PC-3 (cell line): ENCODE measurements at regions not wholly inside any gene's neighbourhood (a gene's known extent, or its start where the extent isn't known, plus 50 kb on each side); places are given as distances from the start of the nearest gene placed in this dataset.
"Not testable (repeated sequence)": the region's sequence is repeated elsewhere in the genome, so short reads cannot be mapped to it uniquely, and the experiment has no call there.

Experiments
- ATAC-seq: fragments of 200-7000 bp; cut with Tn5 transposase; 2 replicates; pipeline ENCODE4 v1.9.1; 2020; ENCODE audit warnings: mild to moderate bottlenecking, moderate library complexity
- BruUV-seq: library from RNA; stranded (reverse); fragments of 400-500 nt; replicated peaks from 2 replicates; lab custom pipeline; 2021; lab: Mats Ljungman, UMichigan
- CTCF ChIA-PET: fragments of 300-600 bp; sonication (Branson Sonifier 250); formaldehyde crosslinking; loops from one replicate; lab custom pipeline; 2022; ENCODE audit warnings: antibody characterized with exemption; lab: Charles Lee
- POLR2A ChIA-PET: fragments of 300-600 bp; sonication (Branson Sonifier 250); formaldehyde crosslinking; loops from one replicate; lab custom pipeline; 2022; ENCODE audit warnings: antibody characterized with exemption; ENCODE audit not compliant: unreplicated experiment; lab: Charles Lee
- DNase-seq: peaks from one replicate; pipeline ENCODE4 v3.0.0-alpha.2; 2015
- H2AFZ ChIP-seq: fragments of 300-600 bp; sonication (generic); 2 replicates; pipeline ENCODE4 v1.6.0; 2016; ENCODE audit warnings: antibody characterized with exemption, low read length
- H3F3A ChIP-seq: fragments of 300-600 bp; sonication (generic); one replicate; pipeline ENCODE4 v1.6.0; 2017; ENCODE audit warnings: antibody characterized with exemption, low read length, control low read depth, mild to moderate bottlenecking; ENCODE audit not compliant: unreplicated experiment
- H3K27ac ChIP-seq: fragments of 300-600 bp; sonication (generic); 2 replicates; pipeline ENCODE4 v1.5.1; 2016; ENCODE audit warnings: mild to moderate bottlenecking, low read length
- H3K27me3 ChIP-seq: fragments of 300-600 bp; sonication (generic); 2 replicates; pipeline ENCODE4 v1.6.1; 2016; ENCODE audit warnings: low read length, mixed read lengths
- H3K36me3 ChIP-seq: fragments of 300-600 bp; sonication (generic); 2 replicates; pipeline ENCODE4 v1.6.1; 2016; ENCODE audit warnings: low read depth, mixed run types, low read length, mixed read lengths
- H3K4me1 ChIP-seq: fragments of 300-600 bp; sonication (generic); 2 replicates; pipeline ENCODE4 v1.5.1; 2016; ENCODE audit warnings: low read length; ENCODE audit not compliant: insufficient read depth
- H3K4me2 ChIP-seq: fragments of 300-600 bp; sonication (generic); 2 replicates; pipeline ENCODE4 v1.6.0; 2016; ENCODE audit warnings: low read length
- H3K4me3 ChIP-seq: fragments of 300-600 bp; sonication (generic); 2 replicates; pipeline ENCODE4 v1.5.1; 2016; ENCODE audit warnings: mild to moderate bottlenecking, low read length, mixed read lengths
- H3K79me2 ChIP-seq: fragments of 300-600 bp; sonication (generic); 2 replicates; pipeline ENCODE4 v1.6.1; 2017; ENCODE audit warnings: low read length, mixed read lengths
- H3K9ac ChIP-seq: fragments of 300-600 bp; sonication (generic); 2 replicates; pipeline ENCODE4 v1.6.0; 2016; ENCODE audit warnings: mild to moderate bottlenecking, low read length
- H3K9me2 ChIP-seq: fragments of 300-600 bp; sonication (generic); replicated peaks from 2 replicates; pipeline ENCODE4 v1.6.1; 2016; ENCODE audit warnings: mixed run types, low read length, mixed read lengths
- H3K9me3 ChIP-seq: fragments of 300-600 bp; sonication (generic); 2 replicates; pipeline ENCODE4 v1.6.1; 2016; ENCODE audit warnings: low read length, mixed read lengths
- H4K20me1 ChIP-seq: fragments of 300-600 bp; sonication (generic); 2 replicates; pipeline ENCODE4 v1.6.1; 2016; ENCODE audit warnings: low read length, mixed read lengths
- CTCF ChIP-seq: fragments of 300-600 bp; sonication (generic); conservative IDR thresholded peaks from 2 replicates; pipeline ENCODE4 v1.5.1; 2017; ENCODE audit warnings: antibody characterized with exemption, low read depth, mild to moderate bottlenecking, low read length
- EZH2 ChIP-seq: fragments of 300-600 bp; sonication (generic); IDR thresholded peaks from one replicate; pipeline ENCODE4 v1.6.1; 2017; ENCODE audit warnings: antibody characterized with exemption, mild to moderate bottlenecking, low read length; ENCODE audit not compliant: unreplicated experiment
- EZH2phosphoT487 ChIP-seq: fragments of 300-600 bp; sonication (generic); IDR thresholded peaks from 2 replicates; pipeline ENCODE4 v1.6.1; 2018; ENCODE audit warnings: mild to moderate bottlenecking, antibody characterized with exemption, low read length, borderline replicate concordance
- intact Hi-C: fragments of 100-400 bp; cut with micrococcal nuclease; formaldehyde crosslinking; loops from 2 replicates; pipeline ENCODE4 v1.9.0; 2023

GRCh38 chr17:22373911-22374310, 681.6 kb downstream of the KCNJ18 start:
- no peak for TF ChIP-seq EZH2
- no peak for TF ChIP-seq CTCF
- TF ChIP-seq EZH2phosphoT487 = no peak
- CTCF ChIA-PET = no interaction called here
- Histone ChIP-seq H3K79me2 (no peaks in the 10 kb centered on the region), H3F3A (no peaks in the 10 kb centered on the region), H3K4me3 (no peak overlapping the region), H3K9me3 (no peaks in the 10 kb centered on the region), H4K20me1 (no peaks in the 10 kb centered on the region), H3K36me3 (no peaks in the 10 kb centered on the region), H3K4me2 (no peak overlapping the region), H3K4me1 (no peaks in the 10 kb centered on the region), H3K9ac (no peak overlapping the region), H3K27me3 (no peaks in the 10 kb centered on the region), H3K9me2 (no peaks in the 10 kb centered on the region), H3K27ac (no peak overlapping the region), H2AFZ (no peak overlapping the region)
- intact Hi-C loops = no loop called here
- no TSS peak for BruUV-seq
- ATAC-seq (no peak), DNase-seq (no peak)
- POLR2A ChIA-PET = no interaction called here

GRCh38 chr17:22374741-22375140, 682.4 kb downstream of the KCNJ18 start:
- Histone ChIP-seq H3K27me3 (no peaks in the 10 kb centered on the region), H3K79me2 (no peaks in the 10 kb centered on the region), H3K27ac (no peak overlapping the region), H2AFZ (no peak overlapping the region), H3F3A (no peaks in the 10 kb centered on the region), H3K9me2 (no peaks in the 10 kb centered on the region), H3K9ac (no peak overlapping the region), H3K4me2 (no peak overlapping the region), H3K4me3 (no peak overlapping the region), H3K36me3 (no peaks in the 10 kb centered on the region), H4K20me1 (no peaks in the 10 kb centered on the region), H3K9me3 (no peaks in the 10 kb centered on the region), H3K4me1 (no peaks in the 10 kb centered on the region)
- intact Hi-C loops = no loop called here
- POLR2A ChIA-PET = no interaction called here
- ATAC-seq (no peak), DNase-seq (no peak)
- CTCF ChIA-PET = no interaction called here
- BruUV-seq = no TSS peak
- TF ChIP-seq EZH2 (no peak), CTCF (no peak), EZH2phosphoT487 (no peak)

- H3K27me3 ChIP-seq, H3K9ac ChIP-seq, intact Hi-C loops, ATAC-seq, H3F3A ChIP-seq, H2AFZ ChIP-seq, H3K4me2 ChIP-seq, DNase-seq, H3K9me3 ChIP-seq, H3K27ac ChIP-seq, H3K79me2 ChIP-seq, H3K4me1 ChIP-seq, H3K36me3 ChIP-seq, H3K4me3 ChIP-seq, BruUV-seq, H4K20me1 ChIP-seq, POLR2A ChIA-PET, H3K9me2 ChIP-seq, CTCF ChIA-PET: not testable (repeated sequence)
Observed at GRCh38 chr17:22376747-22377146, 684.4 kb downstream of the KCNJ18 start.

GRCh38 chr17:22378748-22379147, 686.4 kb downstream of the KCNJ18 start:
- CTCF ChIA-PET, H3K9me2 ChIP-seq, H3K4me2 ChIP-seq, intact Hi-C loops, ATAC-seq, BruUV-seq, H4K20me1 ChIP-seq, H3K79me2 ChIP-seq, H3K9ac ChIP-seq, H3F3A ChIP-seq, H2AFZ ChIP-seq, DNase-seq, H3K4me1 ChIP-seq, H3K27ac ChIP-seq, H3K27me3 ChIP-seq, H3K4me3 ChIP-seq, POLR2A ChIA-PET, H3K9me3 ChIP-seq, H3K36me3 ChIP-seq: not testable (repeated sequence)

GRCh38 chr17:22381589-22381988, 689.3 kb downstream of the KCNJ18 start:
- H3K9me3 ChIP-seq, H3K9me2 ChIP-seq, H3K9ac ChIP-seq, ATAC-seq, H2AFZ ChIP-seq, H3K27ac ChIP-seq, H3K4me3 ChIP-seq, H3K27me3 ChIP-seq, H3K4me1 ChIP-seq, CTCF ChIA-PET, H3K4me2 ChIP-seq, POLR2A ChIA-PET, BruUV-seq, DNase-seq, intact Hi-C loops, H4K20me1 ChIP-seq, H3F3A ChIP-seq, H3K36me3 ChIP-seq, H3K79me2 ChIP-seq: not testable (repeated sequence)
